Glutamatergic neuron (in vitro differentiated cells): ENCODE measurements at regions not wholly inside any gene's neighbourhood (a gene's known extent, or its start where the extent isn't known, plus 50 kb on each side); places are given as distances from the start of the nearest gene placed in this dataset.

Experiments
- DNase-seq: peaks from one replicate; pipeline ENCODE4 v3.0.0; 2022
- H3K27ac Mint-ChIP-seq: one replicate; pipeline ENCODE4 v1.8.0; 2020; ENCODE audit warnings: mild to moderate bottlenecking, mixed read lengths, inconsistent platforms; ENCODE audit not compliant: unreplicated experiment
- H3K27me3 Mint-ChIP-seq: one replicate; pipeline ENCODE4 v1.8.0; 2020; ENCODE audit warnings: mild to moderate bottlenecking, moderate library complexity, mixed read lengths, inconsistent platforms; ENCODE audit not compliant: unreplicated experiment
- H3K36me3 Mint-ChIP-seq: one replicate; pipeline ENCODE4 v1.8.0; 2020; ENCODE audit warnings: mild to moderate bottlenecking, mixed read lengths, inconsistent platforms; ENCODE audit not compliant: unreplicated experiment
- H3K4me1 Mint-ChIP-seq: one replicate; pipeline ENCODE4 v1.8.0; 2020; ENCODE audit warnings: mild to moderate bottlenecking, low read depth, mixed read lengths, inconsistent platforms; ENCODE audit not compliant: unreplicated experiment
- H3K4me3 Mint-ChIP-seq: one replicate; pipeline ENCODE4 v1.8.0; 2020; ENCODE audit warnings: mild to moderate bottlenecking, mixed read lengths, inconsistent platforms; ENCODE audit not compliant: unreplicated experiment
- H3K9me3 Mint-ChIP-seq: one replicate; pipeline ENCODE4 v1.8.0; 2020; ENCODE audit warnings: mild to moderate bottlenecking, moderate library complexity, mixed read lengths, inconsistent platforms; ENCODE audit not compliant: unreplicated experiment
- CTCF ChIP-seq: fragments of 200-600 bp; sonication (generic); IDR thresholded peaks from one replicate; pipeline ENCODE4 v1.5.0; 2021; ENCODE audit not compliant: partially characterized antibody, unreplicated experiment

- Mint-ChIP-seq H3K9me3 (no peaks in the 10 kb centered on the region), H3K4me1 (no peaks in the 10 kb centered on the region), H3K27me3 (peaks cover 5% of the 10 kb centered on the region), H3K27ac (no peak overlapping the region), H3K36me3 (no peaks in the 10 kb centered on the region), H3K4me3 (no peak overlapping the region)
- no peak for TF ChIP-seq CTCF
- no peak for DNase-seq
These were observed 50.4 kb upstream of the CTIF start for GRCh38 chr18:48488388-48488850.

- Mint-ChIP-seq H3K27ac (no peak overlapping the region), H3K36me3 (no peaks in the 10 kb centered on the region), H3K9me3 (no peaks in the 10 kb centered on the region), H3K4me3 (no peak overlapping the region), H3K4me1 (no peaks in the 10 kb centered on the region), H3K27me3 (peaks cover 5% of the 10 kb centered on the region)
- no peak for TF ChIP-seq CTCF
- no peak for DNase-seq
These were observed 52.1 kb upstream of the CTIF start for GRCh38 chr18:48486754-48487153.

DNA sequence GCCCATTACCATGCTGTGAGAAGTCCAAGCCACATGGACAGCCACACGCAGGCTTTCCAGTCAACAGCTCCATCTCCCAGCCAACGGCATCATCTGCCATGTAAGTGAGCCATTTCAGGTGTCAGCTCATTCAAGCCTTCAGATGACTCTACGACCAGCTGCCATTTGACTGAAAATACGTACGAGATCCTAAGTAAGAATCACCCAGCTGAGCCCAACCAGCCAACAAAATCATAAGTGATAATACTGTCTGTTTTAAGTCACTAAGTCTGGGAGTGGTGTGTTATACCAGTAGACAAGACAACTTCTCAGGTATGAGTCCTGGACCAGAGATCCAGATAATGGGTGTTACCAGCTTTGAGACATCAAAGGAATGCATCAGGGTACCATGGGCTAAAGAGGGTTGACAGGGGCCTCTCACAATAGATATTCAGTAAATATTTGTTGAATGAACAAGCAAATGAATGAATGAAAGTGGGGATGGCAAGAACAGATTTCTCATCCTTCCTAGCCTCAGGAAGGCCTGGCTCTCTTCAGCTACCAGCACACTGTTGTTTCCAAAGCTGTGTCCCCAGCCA, 52.9 kb upstream of the CTIF start:
- H3K9me3 Mint-ChIP-seq, result no peaks in the 10 kb centered on the region
- H3K4me1 Mint-ChIP-seq, result no peaks in the 10 kb centered on the region
- peaks cover 3% of the 10 kb centered on the region for H3K27me3 Mint-ChIP-seq
- no peak for TF ChIP-seq CTCF
- H3K27ac Mint-ChIP-seq, result no peak overlapping the region
- DNase-seq, result no peak
- H3K36me3 Mint-ChIP-seq, result no peaks in the 10 kb centered on the region
- H3K4me3 Mint-ChIP-seq, result no peak overlapping the region

GRCh38 chr18:48481092-48481491, 57.7 kb upstream of the CTIF start:
- Mint-ChIP-seq H3K27ac (no peak overlapping the region), H3K9me3 (peaks cover 2% of the 10 kb centered on the region), H3K4me1 (no peaks in the 10 kb centered on the region), H3K27me3 (peaks cover 3% of the 10 kb centered on the region), H3K4me3 (no peak overlapping the region), H3K36me3 (no peaks in the 10 kb centered on the region)
- no peak for DNase-seq
- no peak for TF ChIP-seq CTCF

GRCh38 chr18:48479531-48479930, 59.3 kb upstream of the CTIF start:
- H3K27me3 Mint-ChIP-seq, result no peaks in the 10 kb centered on the region
- H3K4me3 Mint-ChIP-seq, result no peak overlapping the region
- TF ChIP-seq CTCF, result no peak
- peaks cover 5% of the 10 kb centered on the region for H3K4me1 Mint-ChIP-seq
- no peak for DNase-seq
- no peak overlapping the region for H3K27ac Mint-ChIP-seq
- peaks cover 2% of the 10 kb centered on the region for H3K9me3 Mint-ChIP-seq
- H3K36me3 Mint-ChIP-seq, result no peaks in the 10 kb centered on the region
